GM23338 (cell line): ENCODE measurements at regions not wholly inside any gene's neighbourhood (a gene's known extent, or its start where the extent isn't known, plus 50 kb on each side); places are given as distances from the start of the nearest gene placed in this dataset.
A peak's percentile ranks its signal among the peaks of the same experiment; 100 is the strongest.

ENCODE experiments used
- ATAC-seq: fragments of 200-7000 bp; cut with Tn5 transposase; 3 replicates; pipeline ENCODE4 v1.9.1; 2020
- DNase-seq: peaks from one replicate; pipeline ENCODE4 v3.0.0-alpha.2; 2015; ENCODE audit warnings: low spot score
- H2AFZ ChIP-seq: fragments of 200-600 bp; sonication (generic); 2 replicates; pipeline ENCODE4 v1.8.0; 2016; ENCODE audit warnings: antibody characterized with exemption, mild to moderate bottlenecking, moderate library complexity
- H3F3A ChIP-seq: fragments of 200-600 bp; sonication (generic); replicated peaks from 2 replicates; pipeline ENCODE4 v1.8.0; 2017; ENCODE audit warnings: antibody characterized with exemption, mixed run types, low read depth
- H3K27ac ChIP-seq: fragments of 200-600 bp; sonication (generic); 2 replicates; pipeline ENCODE4 v1.6.1; 2016; ENCODE audit warnings: low read depth
- H3K27me3 ChIP-seq: fragments of 200-600 bp; sonication (generic); 2 replicates; pipeline ENCODE4 v1.8.0; 2016; ENCODE audit warnings: mild to moderate bottlenecking, mixed run types, moderate library complexity; ENCODE audit not compliant: insufficient read depth
- H3K36me3 ChIP-seq: fragments of 200-600 bp; sonication (generic); 2 replicates; pipeline ENCODE4 v1.8.0; 2016; ENCODE audit warnings: mild to moderate bottlenecking; ENCODE audit not compliant: insufficient read depth
- H3K4me1 ChIP-seq: fragments of 200-600 bp; sonication (generic); 2 replicates; pipeline ENCODE4 v1.8.0; 2016; ENCODE audit warnings: mild to moderate bottlenecking, moderate library complexity; ENCODE audit not compliant: insufficient read depth
- H3K4me2 ChIP-seq: fragments of 200-600 bp; sonication (generic); 2 replicates; pipeline ENCODE4 v1.7.1; 2017; ENCODE audit warnings: mixed run types
- H3K4me3 ChIP-seq: fragments of 200-600 bp; sonication (generic); 2 replicates; pipeline ENCODE4 v1.6.1; 2016; ENCODE audit warnings: mixed run types
- H3K79me2 ChIP-seq: fragments of 200-600 bp; sonication (generic); replicated peaks from 2 replicates; pipeline ENCODE4 v1.8.0; 2017; ENCODE audit warnings: mild to moderate bottlenecking; ENCODE audit not compliant: insufficient read depth
- H3K9me2 ChIP-seq: fragments of 200-600 bp; sonication (generic); 2 replicates; pipeline ENCODE4 v1.8.0; 2017; ENCODE audit not compliant: insufficient read depth
- H4K20me1 ChIP-seq: fragments of 200-600 bp; sonication (generic); replicated peaks from 2 replicates; pipeline ENCODE4 v1.8.0; 2017; ENCODE audit warnings: mild to moderate bottlenecking; ENCODE audit not compliant: insufficient read depth
- H3K27ac Mint-ChIP-seq: 2 replicates; pipeline ENCODE4 v1.8.0; 2020; ENCODE audit warnings: inconsistent platforms, mild to moderate bottlenecking, moderate library complexity, mixed read lengths
- H3K27me3 Mint-ChIP-seq: 3 replicates; pipeline ENCODE4 v1.8.0; 2022; ENCODE audit warnings: low read depth, mild to moderate bottlenecking, moderate library complexity, mixed read lengths, inconsistent platforms; ENCODE audit not compliant: insufficient read depth, poor library complexity
- H3K36me3 Mint-ChIP-seq: 3 replicates; pipeline ENCODE4 v1.8.0; 2021; ENCODE audit warnings: low read depth, mild to moderate bottlenecking, inconsistent platforms, moderate library complexity, mixed read lengths
- H3K4me1 Mint-ChIP-seq: 3 replicates; pipeline ENCODE4 v1.8.0; 2020; ENCODE audit warnings: mild to moderate bottlenecking, inconsistent platforms, mixed read lengths
- H3K4me3 Mint-ChIP-seq: 3 replicates; pipeline ENCODE4 v1.8.0; 2021; ENCODE audit warnings: moderate library complexity, mild to moderate bottlenecking, inconsistent platforms, mixed read lengths
- H3K9me3 Mint-ChIP-seq: 3 replicates; pipeline ENCODE4 v1.8.0; 2020; ENCODE audit warnings: moderate library complexity, mild to moderate bottlenecking, inconsistent platforms, mixed read lengths
- CREB1 ChIP-seq: fragments of 250-450 bp; sonication (Bioruptor Pico); IDR thresholded peaks from 2 replicates; pipeline ENCODE4 v1.5.0; 2020; ENCODE audit warnings: low read depth, mild to moderate bottlenecking, moderate library complexity
- EZH2 ChIP-seq: fragments of 200-600 bp; sonication (generic); IDR thresholded peaks from one replicate; pipeline ENCODE4 v1.8.0; 2017; ENCODE audit warnings: antibody characterized with exemption, mild to moderate bottlenecking, low read depth; ENCODE audit not compliant: unreplicated experiment
- EZH2phosphoT487 ChIP-seq: fragments of 200-600 bp; sonication (generic); IDR thresholded peaks from one replicate; pipeline ENCODE4 v1.8.1; 2018; ENCODE audit warnings: antibody characterized with exemption; ENCODE audit not compliant: unreplicated experiment
- JUNB ChIP-seq: IDR thresholded peaks from one replicate; pipeline ENCODE4 v1.6.1; 2016; ENCODE audit warnings: antibody characterized with exemption; ENCODE audit not compliant: unreplicated experiment
- NANOG ChIP-seq: IDR thresholded peaks from 2 replicates; pipeline ENCODE4 v1.6.1; 2016; ENCODE audit warnings: antibody characterized with exemption, borderline replicate concordance
- POLR2AphosphoS5 ChIP-seq: IDR thresholded peaks from 2 replicates; pipeline ENCODE4 v1.6.1; 2016; ENCODE audit warnings: antibody characterized with exemption, low read depth
- STAT1 ChIP-seq: IDR thresholded peaks from one replicate; pipeline ENCODE4 v1.6.1; 2016; ENCODE audit warnings: antibody characterized with exemption; ENCODE audit not compliant: unreplicated experiment
- ZNF331 ChIP-seq: fragments of 250-450 bp; sonication (Bioruptor Pico); IDR thresholded peaks from 2 replicates; pipeline ENCODE4 v1.5.0; 2020; ENCODE audit warnings: low read depth, mild to moderate bottlenecking, moderate library complexity
- TF ChIP-seq, protein P1 (sequence below): fragments of 250-450 bp; sonication (Bioruptor Pico); IDR thresholded peaks from 2 replicates; pipeline ENCODE4 v1.5.0; 2020; ENCODE audit warnings: mild to moderate bottlenecking, moderate library complexity
- TF ChIP-seq, protein P2 (sequence below): IDR thresholded peaks from one replicate; pipeline ENCODE4 v1.6.1; 2018; ENCODE audit warnings: antibody characterized with exemption; ENCODE audit not compliant: unreplicated experiment
- TF ChIP-seq, protein P3 (sequence below), 2 experiments: fragments of 200-600 bp in 1 of 2; sonication (generic) in 1 of 2; conservative IDR thresholded peaks; 2 replicates each; pipeline versions ENCODE4 v1.5.1 to v1.6.1; 2016 to 2017; ENCODE audit warnings: antibody characterized with exemption in 2 of 2, low read depth in 2 of 2, mild to moderate bottlenecking in 2 of 2, moderate library complexity in 1 of 2
- TF ChIP-seq, protein P4 (sequence below): IDR thresholded peaks from 2 replicates; pipeline ENCODE4 v1.6.1; 2016; ENCODE audit warnings: antibody characterized with exemption

DNA sequence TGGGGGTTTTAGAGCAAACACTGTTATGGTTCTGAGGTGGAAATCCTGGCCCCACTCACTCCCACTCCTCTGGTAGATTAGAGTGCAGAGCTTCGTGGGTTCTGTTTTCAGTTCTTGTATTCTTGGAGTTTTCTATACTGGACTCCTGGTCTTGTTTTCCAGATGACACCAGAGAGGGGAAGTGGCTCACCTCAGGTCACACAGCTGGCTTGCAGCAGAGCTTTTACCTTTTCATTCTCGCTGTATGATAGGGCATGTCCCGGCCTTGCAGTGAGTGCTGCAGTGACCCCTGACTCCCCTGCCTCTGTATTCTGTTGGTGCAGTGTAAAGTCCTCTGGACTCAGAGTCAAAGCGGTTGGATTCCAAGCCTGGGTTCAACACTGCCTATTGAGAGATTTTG lies 148.9 kb upstream of the MEX3C start (continued):
- TF ChIP-seq, protein P1, sequence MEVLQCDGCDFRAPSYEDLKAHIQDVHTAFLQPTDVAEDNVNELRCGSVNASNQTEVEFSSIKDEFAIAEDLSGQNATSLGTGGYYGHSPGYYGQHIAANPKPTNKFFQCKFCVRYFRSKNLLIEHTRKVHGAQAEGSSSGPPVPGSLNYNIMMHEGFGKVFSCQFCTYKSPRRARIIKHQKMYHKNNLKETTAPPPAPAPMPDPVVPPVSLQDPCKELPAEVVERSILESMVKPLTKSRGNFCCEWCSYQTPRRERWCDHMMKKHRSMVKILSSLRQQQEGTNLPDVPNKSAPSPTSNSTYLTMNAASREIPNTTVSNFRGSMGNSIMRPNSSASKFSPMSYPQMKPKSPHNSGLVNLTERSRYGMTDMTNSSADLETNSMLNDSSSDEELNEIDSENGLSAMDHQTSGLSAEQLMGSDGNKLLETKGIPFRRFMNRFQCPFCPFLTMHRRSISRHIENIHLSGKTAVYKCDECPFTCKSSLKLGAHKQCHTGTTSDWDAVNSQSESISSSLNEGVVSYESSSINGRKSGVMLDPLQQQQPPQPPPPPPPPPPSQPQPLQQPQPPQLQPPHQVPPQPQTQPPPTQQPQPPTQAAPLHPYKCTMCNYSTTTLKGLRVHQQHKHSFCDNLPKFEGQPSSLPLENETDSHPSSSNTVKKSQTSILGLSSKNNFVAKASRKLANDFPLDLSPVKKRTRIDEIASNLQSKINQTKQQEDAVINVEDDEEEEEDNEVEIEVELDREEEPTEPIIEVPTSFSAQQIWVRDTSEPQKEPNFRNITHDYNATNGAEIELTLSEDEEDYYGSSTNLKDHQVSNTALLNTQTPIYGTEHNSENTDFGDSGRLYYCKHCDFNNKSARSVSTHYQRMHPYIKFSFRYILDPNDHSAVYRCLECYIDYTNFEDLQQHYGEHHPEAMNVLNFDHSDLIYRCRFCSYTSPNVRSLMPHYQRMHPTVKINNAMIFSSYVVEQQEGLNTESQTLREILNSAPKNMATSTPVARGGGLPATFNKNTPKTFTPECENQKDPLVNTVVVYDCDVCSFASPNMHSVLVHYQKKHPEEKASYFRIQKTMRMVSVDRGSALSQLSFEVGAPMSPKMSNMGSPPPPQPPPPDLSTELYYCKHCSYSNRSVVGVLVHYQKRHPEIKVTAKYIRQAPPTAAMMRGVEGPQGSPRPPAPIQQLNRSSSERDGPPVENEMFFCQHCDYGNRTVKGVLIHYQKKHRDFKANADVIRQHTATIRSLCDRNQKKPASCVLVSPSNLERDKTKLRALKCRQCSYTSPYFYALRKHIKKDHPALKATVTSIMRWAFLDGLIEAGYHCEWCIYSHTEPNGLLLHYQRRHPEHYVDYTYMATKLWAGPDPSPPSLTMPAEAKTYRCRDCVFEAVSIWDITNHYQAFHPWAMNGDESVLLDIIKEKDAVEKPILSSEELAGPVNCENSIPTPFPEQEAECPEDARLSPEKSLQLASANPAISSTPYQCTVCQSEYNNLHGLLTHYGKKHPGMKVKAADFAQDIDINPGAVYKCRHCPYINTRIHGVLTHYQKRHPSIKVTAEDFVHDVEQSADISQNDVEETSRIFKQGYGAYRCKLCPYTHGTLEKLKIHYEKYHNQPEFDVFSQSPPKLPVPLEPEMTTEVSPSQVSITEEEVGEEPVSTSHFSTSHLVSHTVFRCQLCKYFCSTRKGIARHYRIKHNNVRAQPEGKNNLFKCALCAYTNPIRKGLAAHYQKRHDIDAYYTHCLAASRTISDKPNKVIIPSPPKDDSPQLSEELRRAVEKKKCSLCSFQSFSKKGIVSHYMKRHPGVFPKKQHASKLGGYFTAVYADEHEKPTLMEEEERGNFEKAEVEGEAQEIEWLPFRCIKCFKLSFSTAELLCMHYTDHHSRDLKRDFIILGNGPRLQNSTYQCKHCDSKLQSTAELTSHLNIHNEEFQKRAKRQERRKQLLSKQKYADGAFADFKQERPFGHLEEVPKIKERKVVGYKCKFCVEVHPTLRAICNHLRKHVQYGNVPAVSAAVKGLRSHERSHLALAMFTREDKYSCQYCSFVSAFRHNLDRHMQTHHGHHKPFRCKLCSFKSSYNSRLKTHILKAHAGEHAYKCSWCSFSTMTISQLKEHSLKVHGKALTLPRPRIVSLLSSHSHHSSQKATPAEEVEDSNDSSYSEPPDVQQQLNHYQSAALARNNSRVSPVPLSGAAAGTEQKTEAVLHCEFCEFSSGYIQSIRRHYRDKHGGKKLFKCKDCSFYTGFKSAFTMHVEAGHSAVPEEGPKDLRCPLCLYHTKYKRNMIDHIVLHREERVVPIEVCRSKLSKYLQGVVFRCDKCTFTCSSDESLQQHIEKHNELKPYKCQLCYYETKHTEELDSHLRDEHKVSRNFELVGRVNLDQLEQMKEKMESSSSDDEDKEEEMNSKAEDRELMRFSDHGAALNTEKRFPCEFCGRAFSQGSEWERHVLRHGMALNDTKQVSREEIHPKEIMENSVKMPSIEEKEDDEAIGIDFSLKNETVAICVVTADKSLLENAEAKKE (CRISPR knock-in tag): no peak

DNA sequence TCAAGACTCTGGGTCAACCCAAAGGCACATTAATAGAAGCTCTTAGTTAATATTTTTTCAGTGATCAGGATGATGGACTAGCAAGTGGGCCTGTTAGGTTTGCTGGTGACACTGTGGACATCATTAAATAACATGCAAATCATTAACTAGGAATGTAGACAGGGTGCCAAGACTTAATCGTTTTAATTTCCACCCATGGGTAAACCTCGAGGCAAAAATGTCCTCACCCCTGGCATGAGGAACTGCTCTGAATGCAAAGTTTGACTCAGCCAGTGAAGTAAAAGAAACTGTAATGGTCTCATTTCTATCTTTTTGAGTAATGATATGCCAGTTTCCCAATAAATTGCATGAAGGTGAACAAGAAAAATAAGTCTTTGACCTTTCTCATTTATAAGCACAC lies 152.6 kb upstream of the MEX3C start:
- Histone ChIP-seq H4K20me1 (no peaks in the 10 kb centered on the region), H2AFZ (peak overlapping the region; percentile 12; the same call in 1 of the 2 replicates), H3F3A (no peaks in the 10 kb centered on the region), H3K4me1 (peaks cover 9% of the 10 kb centered on the region), H3K79me2 (no peaks in the 10 kb centered on the region), H3K9me2 (peaks cover 8% of the 10 kb centered on the region), H3K27ac (no peak overlapping the region), H3K27me3 (no peaks in the 10 kb centered on the region), H3K36me3 (no peaks in the 10 kb centered on the region), H3K4me3 (no peak overlapping the region), H3K4me2 (no peak overlapping the region)
- no peak for DNase-seq
- Mint-ChIP-seq H3K27ac (no peak overlapping the region), H3K36me3 (no peaks in the 10 kb centered on the region), H3K4me3 (no peak overlapping the region), H3K27me3 (peaks cover 5% of the 10 kb centered on the region), H3K4me1 (peaks cover 13% of the 10 kb centered on the region; the same call in 2 of the 3 replicates), H3K9me3 (no peaks in the 10 kb centered on the region)
- ATAC-seq: no peak
- no peak for TF ChIP-seq CREB1 (CRISPR knock-in tag)
- TF ChIP-seq JUNB: no peak
- TF ChIP-seq, protein P2, sequence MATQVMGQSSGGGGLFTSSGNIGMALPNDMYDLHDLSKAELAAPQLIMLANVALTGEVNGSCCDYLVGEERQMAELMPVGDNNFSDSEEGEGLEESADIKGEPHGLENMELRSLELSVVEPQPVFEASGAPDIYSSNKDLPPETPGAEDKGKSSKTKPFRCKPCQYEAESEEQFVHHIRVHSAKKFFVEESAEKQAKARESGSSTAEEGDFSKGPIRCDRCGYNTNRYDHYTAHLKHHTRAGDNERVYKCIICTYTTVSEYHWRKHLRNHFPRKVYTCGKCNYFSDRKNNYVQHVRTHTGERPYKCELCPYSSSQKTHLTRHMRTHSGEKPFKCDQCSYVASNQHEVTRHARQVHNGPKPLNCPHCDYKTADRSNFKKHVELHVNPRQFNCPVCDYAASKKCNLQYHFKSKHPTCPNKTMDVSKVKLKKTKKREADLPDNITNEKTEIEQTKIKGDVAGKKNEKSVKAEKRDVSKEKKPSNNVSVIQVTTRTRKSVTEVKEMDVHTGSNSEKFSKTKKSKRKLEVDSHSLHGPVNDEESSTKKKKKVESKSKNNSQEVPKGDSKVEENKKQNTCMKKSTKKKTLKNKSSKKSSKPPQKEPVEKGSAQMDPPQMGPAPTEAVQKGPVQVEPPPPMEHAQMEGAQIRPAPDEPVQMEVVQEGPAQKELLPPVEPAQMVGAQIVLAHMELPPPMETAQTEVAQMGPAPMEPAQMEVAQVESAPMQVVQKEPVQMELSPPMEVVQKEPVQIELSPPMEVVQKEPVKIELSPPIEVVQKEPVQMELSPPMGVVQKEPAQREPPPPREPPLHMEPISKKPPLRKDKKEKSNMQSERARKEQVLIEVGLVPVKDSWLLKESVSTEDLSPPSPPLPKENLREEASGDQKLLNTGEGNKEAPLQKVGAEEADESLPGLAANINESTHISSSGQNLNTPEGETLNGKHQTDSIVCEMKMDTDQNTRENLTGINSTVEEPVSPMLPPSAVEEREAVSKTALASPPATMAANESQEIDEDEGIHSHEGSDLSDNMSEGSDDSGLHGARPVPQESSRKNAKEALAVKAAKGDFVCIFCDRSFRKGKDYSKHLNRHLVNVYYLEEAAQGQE: no peak
- no peak for TF ChIP-seq NANOG
- TF ChIP-seq EZH2: no peak
- TF ChIP-seq ZNF331 (CRISPR knock-in tag): no peak
- no peak for TF ChIP-seq POLR2AphosphoS5
- TF ChIP-seq, protein P3, sequence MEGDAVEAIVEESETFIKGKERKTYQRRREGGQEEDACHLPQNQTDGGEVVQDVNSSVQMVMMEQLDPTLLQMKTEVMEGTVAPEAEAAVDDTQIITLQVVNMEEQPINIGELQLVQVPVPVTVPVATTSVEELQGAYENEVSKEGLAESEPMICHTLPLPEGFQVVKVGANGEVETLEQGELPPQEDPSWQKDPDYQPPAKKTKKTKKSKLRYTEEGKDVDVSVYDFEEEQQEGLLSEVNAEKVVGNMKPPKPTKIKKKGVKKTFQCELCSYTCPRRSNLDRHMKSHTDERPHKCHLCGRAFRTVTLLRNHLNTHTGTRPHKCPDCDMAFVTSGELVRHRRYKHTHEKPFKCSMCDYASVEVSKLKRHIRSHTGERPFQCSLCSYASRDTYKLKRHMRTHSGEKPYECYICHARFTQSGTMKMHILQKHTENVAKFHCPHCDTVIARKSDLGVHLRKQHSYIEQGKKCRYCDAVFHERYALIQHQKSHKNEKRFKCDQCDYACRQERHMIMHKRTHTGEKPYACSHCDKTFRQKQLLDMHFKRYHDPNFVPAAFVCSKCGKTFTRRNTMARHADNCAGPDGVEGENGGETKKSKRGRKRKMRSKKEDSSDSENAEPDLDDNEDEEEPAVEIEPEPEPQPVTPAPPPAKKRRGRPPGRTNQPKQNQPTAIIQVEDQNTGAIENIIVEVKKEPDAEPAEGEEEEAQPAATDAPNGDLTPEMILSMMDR (conservative IDR thresholded peaks at IDR 0.05; ENCODE audit: low read depth in 2 of 2): no peak
- no peak for TF ChIP-seq STAT1
- TF ChIP-seq, protein P4, sequence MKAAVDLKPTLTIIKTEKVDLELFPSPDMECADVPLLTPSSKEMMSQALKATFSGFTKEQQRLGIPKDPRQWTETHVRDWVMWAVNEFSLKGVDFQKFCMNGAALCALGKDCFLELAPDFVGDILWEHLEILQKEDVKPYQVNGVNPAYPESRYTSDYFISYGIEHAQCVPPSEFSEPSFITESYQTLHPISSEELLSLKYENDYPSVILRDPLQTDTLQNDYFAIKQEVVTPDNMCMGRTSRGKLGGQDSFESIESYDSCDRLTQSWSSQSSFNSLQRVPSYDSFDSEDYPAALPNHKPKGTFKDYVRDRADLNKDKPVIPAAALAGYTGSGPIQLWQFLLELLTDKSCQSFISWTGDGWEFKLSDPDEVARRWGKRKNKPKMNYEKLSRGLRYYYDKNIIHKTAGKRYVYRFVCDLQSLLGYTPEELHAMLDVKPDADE: no peak
- TF ChIP-seq EZH2phosphoT487: no peak
